A549 (cell line): ENCODE measurements at regions not wholly inside any gene's neighbourhood (a gene's known extent, or its start where the extent isn't known, plus 50 kb on each side); places are given as distances from the start of the nearest gene placed in this dataset.

Experiments used
- CHD2 ChIP-seq: fragments of 150-350 bp; IDR thresholded peaks from 2 replicates; pipeline ENCODE4 v1.6.1; 2014; ENCODE audit warnings: low read length; ENCODE audit not compliant: partially characterized antibody
- CTCF ChIP-seq: fragments of >200 bp; sonication (Bioruptor Twin); formaldehyde crosslinking; IDR thresholded peaks from 3 replicates; pipeline ENCODE4 v1.5.1; 2016
- EP300 ChIP-seq, 2 experiments: fragments of >200 bp; sonication (Bioruptor Twin); formaldehyde crosslinking; IDR thresholded peaks; 2 replicates in 1 of 2; 3 replicates in 1 of 2; pipeline ENCODE4 v1.6.1; 2016 to 2017
- HOXA7 ChIP-seq: fragments of 250-450 bp; sonication (Bioruptor Pico); IDR thresholded peaks from 2 replicates; pipeline ENCODE4 v1.5.0; 2020; ENCODE audit warnings: mild to moderate bottlenecking, moderate library complexity
- JUNB ChIP-seq: fragments of >200 bp; sonication (Bioruptor Twin); formaldehyde crosslinking; IDR thresholded peaks from 2 replicates; pipeline ENCODE4 v1.6.1; 2016
- KDM1A ChIP-seq: fragments of 200-600 bp; sonication (generic); IDR thresholded peaks from 2 replicates; pipeline ENCODE4 v1.6.1; 2016; ENCODE audit warnings: low read depth, mild to moderate bottlenecking
- MAFK ChIP-seq: fragments of 450-650 bp; IDR thresholded peaks from 2 replicates; pipeline ENCODE4 v1.6.1; 2014; ENCODE audit not compliant: partially characterized antibody
- MAX ChIP-seq: IDR thresholded peaks from 2 replicates; pipeline ENCODE4 v1.6.1; 2012
- POLR2A ChIP-seq: IDR thresholded peaks from 2 replicates; pipeline ENCODE4 v1.6.1; 2012; ENCODE audit warnings: mild to moderate bottlenecking, low read length
- POLR2AphosphoS2 ChIP-seq: conservative IDR thresholded peaks from 2 replicates; pipeline ENCODE4 v1.6.1; 2012; ENCODE audit warnings: low read length, improper control_type of control experiment, inconsistent platforms
- RNF2 ChIP-seq: fragments of 200-600 bp; sonication (generic); IDR thresholded peaks from 2 replicates; pipeline ENCODE4 v1.6.1; 2016; ENCODE audit warnings: low read depth, mild to moderate bottlenecking, antibody characterized with exemption, moderate library complexity, borderline replicate concordance
- USF2 ChIP-seq: fragments of 450-650 bp; IDR thresholded peaks from 2 replicates; pipeline ENCODE4 v1.6.1; 2014; ENCODE audit warnings: antibody characterized with exemption
- TF ChIP-seq, protein P1 (sequence below): fragments of 200-600 bp; sonication (generic); IDR thresholded peaks from 2 replicates; pipeline ENCODE4 v1.6.1; 2016; ENCODE audit warnings: antibody characterized with exemption, mild to moderate bottlenecking, moderate library complexity

DNA sequence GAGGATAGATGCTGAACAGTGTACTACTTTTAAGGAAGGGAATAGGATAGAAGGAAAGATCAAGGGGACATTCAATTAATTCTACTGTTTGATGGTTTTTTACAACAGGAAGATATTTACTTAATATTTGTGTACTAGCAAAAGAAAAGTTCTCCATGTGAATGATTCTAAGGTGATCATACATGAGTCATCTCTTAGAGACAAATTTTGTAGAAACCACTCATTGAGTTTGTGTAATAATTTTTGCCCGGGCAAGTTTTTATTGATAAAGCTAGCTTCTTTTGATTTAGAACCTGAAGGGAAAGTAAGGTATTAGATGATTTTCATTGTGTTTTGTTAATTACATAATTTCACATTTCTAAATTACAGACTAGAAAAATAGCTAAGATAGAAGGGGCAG, 172.8 kb upstream of the PSMD7 start:
- TF ChIP-seq USF2 (no peak), CTCF (no peak), MAFK (no peak), POLR2A (no peak), EP300 (IDR thresholded peaks at IDR 0.05) (no peak), HOXA7 (CRISPR knock-in tag) (no peak), JUNB (no peak), POLR2AphosphoS2 (no peak), RNF2 (no peak), MAX (no peak), KDM1A (no peak), CHD2 (no peak)
- TF ChIP-seq, protein P1, sequence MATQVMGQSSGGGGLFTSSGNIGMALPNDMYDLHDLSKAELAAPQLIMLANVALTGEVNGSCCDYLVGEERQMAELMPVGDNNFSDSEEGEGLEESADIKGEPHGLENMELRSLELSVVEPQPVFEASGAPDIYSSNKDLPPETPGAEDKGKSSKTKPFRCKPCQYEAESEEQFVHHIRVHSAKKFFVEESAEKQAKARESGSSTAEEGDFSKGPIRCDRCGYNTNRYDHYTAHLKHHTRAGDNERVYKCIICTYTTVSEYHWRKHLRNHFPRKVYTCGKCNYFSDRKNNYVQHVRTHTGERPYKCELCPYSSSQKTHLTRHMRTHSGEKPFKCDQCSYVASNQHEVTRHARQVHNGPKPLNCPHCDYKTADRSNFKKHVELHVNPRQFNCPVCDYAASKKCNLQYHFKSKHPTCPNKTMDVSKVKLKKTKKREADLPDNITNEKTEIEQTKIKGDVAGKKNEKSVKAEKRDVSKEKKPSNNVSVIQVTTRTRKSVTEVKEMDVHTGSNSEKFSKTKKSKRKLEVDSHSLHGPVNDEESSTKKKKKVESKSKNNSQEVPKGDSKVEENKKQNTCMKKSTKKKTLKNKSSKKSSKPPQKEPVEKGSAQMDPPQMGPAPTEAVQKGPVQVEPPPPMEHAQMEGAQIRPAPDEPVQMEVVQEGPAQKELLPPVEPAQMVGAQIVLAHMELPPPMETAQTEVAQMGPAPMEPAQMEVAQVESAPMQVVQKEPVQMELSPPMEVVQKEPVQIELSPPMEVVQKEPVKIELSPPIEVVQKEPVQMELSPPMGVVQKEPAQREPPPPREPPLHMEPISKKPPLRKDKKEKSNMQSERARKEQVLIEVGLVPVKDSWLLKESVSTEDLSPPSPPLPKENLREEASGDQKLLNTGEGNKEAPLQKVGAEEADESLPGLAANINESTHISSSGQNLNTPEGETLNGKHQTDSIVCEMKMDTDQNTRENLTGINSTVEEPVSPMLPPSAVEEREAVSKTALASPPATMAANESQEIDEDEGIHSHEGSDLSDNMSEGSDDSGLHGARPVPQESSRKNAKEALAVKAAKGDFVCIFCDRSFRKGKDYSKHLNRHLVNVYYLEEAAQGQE, result no peak
